DND-41 (cell line): ENCODE measurements at regions not wholly inside any gene's neighbourhood (a gene's known extent, or its start where the extent isn't known, plus 50 kb on each side); places are given as distances from the start of the nearest gene placed in this dataset.

ENCODE experiments used
- EZH2 ChIP-seq: IDR thresholded peaks from 3 replicates; pipeline ENCODE4 v1.6.1; 2012; ENCODE audit warnings: borderline replicate concordance, low read depth, mild to moderate bottlenecking, moderate library complexity, low read length, inconsistent platforms; ENCODE audit not compliant: severe bottlenecking
- TF ChIP-seq, protein P1 (sequence below): IDR thresholded peaks from 2 replicates; pipeline ENCODE4 v1.5.1; 2012; ENCODE audit warnings: borderline replicate concordance, low read length, moderate library complexity, mild to moderate bottlenecking; ENCODE audit not compliant: poor library complexity, severe bottlenecking; ENCODE audit errors: extremely low read depth

DNA sequence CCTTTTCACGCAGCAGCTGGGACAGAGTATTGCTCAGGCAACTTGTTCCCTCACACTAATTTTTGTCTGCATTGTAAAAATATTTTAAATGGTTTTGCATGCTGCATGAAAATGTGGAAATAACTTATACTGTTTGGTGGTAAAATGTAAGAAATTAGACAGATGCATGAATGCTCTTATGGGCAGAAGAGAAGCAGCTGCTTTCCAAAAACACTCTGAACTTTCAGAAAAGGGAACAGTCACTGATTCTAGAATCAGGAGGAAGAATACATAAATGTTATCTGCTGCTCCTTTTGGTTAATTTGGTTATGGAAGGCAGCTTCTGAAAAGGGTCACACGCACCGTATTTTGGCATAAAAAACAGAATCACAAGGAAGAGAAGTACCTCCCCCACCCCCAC is 87.0 kb upstream of the RUNX1 start:
- TF ChIP-seq, protein P1, sequence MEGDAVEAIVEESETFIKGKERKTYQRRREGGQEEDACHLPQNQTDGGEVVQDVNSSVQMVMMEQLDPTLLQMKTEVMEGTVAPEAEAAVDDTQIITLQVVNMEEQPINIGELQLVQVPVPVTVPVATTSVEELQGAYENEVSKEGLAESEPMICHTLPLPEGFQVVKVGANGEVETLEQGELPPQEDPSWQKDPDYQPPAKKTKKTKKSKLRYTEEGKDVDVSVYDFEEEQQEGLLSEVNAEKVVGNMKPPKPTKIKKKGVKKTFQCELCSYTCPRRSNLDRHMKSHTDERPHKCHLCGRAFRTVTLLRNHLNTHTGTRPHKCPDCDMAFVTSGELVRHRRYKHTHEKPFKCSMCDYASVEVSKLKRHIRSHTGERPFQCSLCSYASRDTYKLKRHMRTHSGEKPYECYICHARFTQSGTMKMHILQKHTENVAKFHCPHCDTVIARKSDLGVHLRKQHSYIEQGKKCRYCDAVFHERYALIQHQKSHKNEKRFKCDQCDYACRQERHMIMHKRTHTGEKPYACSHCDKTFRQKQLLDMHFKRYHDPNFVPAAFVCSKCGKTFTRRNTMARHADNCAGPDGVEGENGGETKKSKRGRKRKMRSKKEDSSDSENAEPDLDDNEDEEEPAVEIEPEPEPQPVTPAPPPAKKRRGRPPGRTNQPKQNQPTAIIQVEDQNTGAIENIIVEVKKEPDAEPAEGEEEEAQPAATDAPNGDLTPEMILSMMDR = no peak
- no peak for TF ChIP-seq EZH2
